GM12878 (cell line): ENCODE measurements at regions not wholly inside any gene's neighbourhood (a gene's known extent, or its start where the extent isn't known, plus 50 kb on each side); places are given as distances from the start of the nearest gene placed in this dataset.

Experiments
- ATAC-seq: fragments of 200-7000 bp; cut with Tn5 transposase; 3 replicates; pipeline ENCODE4 v1.9.1; 2020; ENCODE audit warnings: mild to moderate bottlenecking, moderate library complexity
- BruUV-seq: library from RNA; stranded (reverse); fragments of 400-500 nt; replicated peaks from 2 replicates; lab custom pipeline; 2021; lab: Mats Ljungman, UMichigan
- CTCF ChIA-PET: fragments of 300-600 bp; sonication (Branson Sonifier 250); formaldehyde crosslinking; extraction: SDS; loops from one replicate; lab custom pipeline; 2021; ENCODE audit warnings: inconsistent platforms; lab: Yijun Ruan, JAX
- POLR2A ChIA-PET: fragments of 350-600 bp; formaldehyde crosslinking; extraction: SDS; loops from one replicate; lab custom pipeline; 2021; ENCODE audit warnings: inconsistent platforms; lab: Charles Lee
- RAD21 ChIA-PET: fragments of 300-600 bp; sonication (Branson Sonifier 250); formaldehyde crosslinking; loops from one replicate; lab custom pipeline; 2023; ENCODE audit warnings: antibody characterized with exemption; ENCODE audit not compliant: unreplicated experiment; lab: Charles Lee
- SMC1A ChIA-PET: fragments of 300-600 bp; sonication (Branson Sonifier 250); formaldehyde crosslinking; loops from one replicate; lab custom pipeline; 2023; ENCODE audit not compliant: unreplicated experiment, uncharacterized antibody; lab: Charles Lee
- DNase-seq: peaks from one replicate; pipeline ENCODE4 v3.0.0-alpha.2; 2011; ENCODE audit warnings: low read depth, low spot score
- FAIRE-seq: peaks from 3 replicates; lab custom pipeline; 2011; peaks lifted over from hg19 to GRCh38; lab: Jason Lieb, UNC
- H2AFZ ChIP-seq: 2 replicates; pipeline ENCODE4 v1.6.0; 2011; ENCODE audit warnings: low read depth, low read length, control low read depth; ENCODE audit not compliant: control insufficient read depth
- H3K27ac ChIP-seq: 2 replicates; pipeline ENCODE4 v1.5.1; 2011; ENCODE audit warnings: control low read depth; ENCODE audit not compliant: control insufficient read depth, insufficient read depth
- H3K27me3 ChIP-seq, 2 experiments: replicated peaks in 1 of 2; 2 replicates each; pipeline versions ENCODE4 v1.6.0 to v1.6.1; 2011; ENCODE audit warnings: low read length in 1 of 2; ENCODE audit not compliant: control insufficient read depth in 2 of 2, insufficient read depth in 2 of 2
- H3K36me3 ChIP-seq, 2 experiments: 2 replicates each; pipeline ENCODE4 v1.5.1; 2011; ENCODE audit warnings: low read length in 1 of 2; ENCODE audit not compliant: control insufficient read depth in 2 of 2, insufficient read depth in 2 of 2
- H3K4me1 ChIP-seq: 2 replicates; pipeline ENCODE4 v1.6.1; 2011; ENCODE audit warnings: mild to moderate bottlenecking, low read length, moderate library complexity, mixed read lengths; ENCODE audit not compliant: control insufficient read depth, insufficient read depth
- H3K4me2 ChIP-seq: 2 replicates; pipeline ENCODE4 v1.6.0; 2011; ENCODE audit warnings: control low read depth; ENCODE audit not compliant: control insufficient read depth, insufficient read depth
- H3K4me3 ChIP-seq: fragments of 200-600 bp; sonication (generic); 2 replicates; pipeline ENCODE4 v1.5.1; 2016
- H3K79me2 ChIP-seq: 2 replicates; pipeline ENCODE4 v1.6.0; 2011; ENCODE audit warnings: low read length; ENCODE audit not compliant: control insufficient read depth, insufficient read depth
- H3K9ac ChIP-seq: 2 replicates; pipeline ENCODE4 v1.8.0; 2011; ENCODE audit warnings: low read length, control low read depth, mixed read lengths; ENCODE audit not compliant: control insufficient read depth, insufficient read depth
- H3K9me3 ChIP-seq: replicated peaks from 3 replicates; pipeline ENCODE4 v1.5.1; 2011; ENCODE audit warnings: mild to moderate bottlenecking, low read length; ENCODE audit not compliant: control insufficient read depth, insufficient read depth
- H4K20me1 ChIP-seq: 2 replicates; pipeline ENCODE4 v1.6.0; 2011; ENCODE audit not compliant: control insufficient read depth, insufficient read depth
- ATF7 ChIP-seq: fragments of 450-650 bp; IDR thresholded peaks from 2 replicates; pipeline ENCODE4 v1.6.1; 2016; ENCODE audit warnings: low read depth, mild to moderate bottlenecking
- DPF2 ChIP-seq: fragments of 450-650 bp; IDR thresholded peaks from 2 replicates; pipeline ENCODE4 v1.6.1; 2017; ENCODE audit warnings: mild to moderate bottlenecking
- ESRRA ChIP-seq: IDR thresholded peaks from 2 replicates; pipeline ENCODE4 v1.6.1; 2012; ENCODE audit warnings: mild to moderate bottlenecking, low read length, improper control_type of control experiment
- HCFC1 ChIP-seq: fragments of 150-350 bp; IDR thresholded peaks from 2 replicates; pipeline ENCODE4 v1.6.1; 2014; ENCODE audit warnings: low read length
- IKZF1 ChIP-seq: fragments of 450-650 bp; conservative IDR thresholded peaks from 2 replicates; pipeline ENCODE4 v1.6.1; 2017; ENCODE audit warnings: antibody characterized with exemption, mild to moderate bottlenecking
- MEF2A ChIP-seq: IDR thresholded peaks from 2 replicates; pipeline ENCODE4 v1.6.1; 2011; ENCODE audit warnings: low read depth, mild to moderate bottlenecking, low read length, moderate library complexity; ENCODE audit not compliant: insufficient read depth
- NFIC ChIP-seq: IDR thresholded peaks from 2 replicates; pipeline ENCODE4 v1.6.1; 2012; ENCODE audit warnings: low read depth, mild to moderate bottlenecking, inconsistent platforms, low read length, moderate library complexity
- POU2F2 ChIP-seq: IDR thresholded peaks from 3 replicates; pipeline ENCODE4 v1.6.1; 2011; ENCODE audit warnings: low read depth, mild to moderate bottlenecking, low read length, borderline replicate concordance
- RFX5 ChIP-seq: IDR thresholded peaks from 2 replicates; pipeline ENCODE4 v1.6.1; 2011; ENCODE audit warnings: low read depth, low read length, improper control_type of control experiment
- ZNF217 ChIP-seq: fragments of 450-650 bp; IDR thresholded peaks from 2 replicates; pipeline ENCODE4 v1.6.1; 2017; ENCODE audit warnings: antibody characterized with exemption, mild to moderate bottlenecking
- WGBS: methylation state at CpG from one replicate; pipeline ENCODE4 v1.1.6; 2016; ENCODE audit warnings: low lambda C conversion rate; ENCODE audit not compliant: insufficient replicate concordance, insufficient coverage; ENCODE audit errors: missing lambda C conversion rate; 5-methylcytosine and 5-hydroxymethylcytosine counted together
- in situ Hi-C: fragments of 300-500 bp; cut with MboI; formaldehyde crosslinking; loops from 9 replicates; pipeline ENCODE4 v1.14.3; 2018; ENCODE audit warnings: mixed read lengths
- intact Hi-C: fragments of 100-400 bp; cut with micrococcal nuclease; formaldehyde crosslinking; loops from one replicate; pipeline ENCODE4 v1.14.2; 2022; ENCODE audit not compliant: unreplicated experiment
- TF ChIP-seq, protein P1 (sequence below): fragments of 450-650 bp; IDR thresholded peaks from 2 replicates; pipeline ENCODE4 v1.6.1; 2018; ENCODE audit warnings: borderline replicate concordance, mild to moderate bottlenecking; ENCODE audit not compliant: partially characterized antibody
- TF ChIP-seq, protein P2 (sequence below): fragments of 450-650 bp; formaldehyde crosslinking; IDR thresholded peaks from 2 replicates; pipeline ENCODE4 v1.5.0; 2022; ENCODE audit warnings: mild to moderate bottlenecking, missing genetic modification characterization
- TF ChIP-seq, protein P3 (sequence below): IDR thresholded peaks from 2 replicates; pipeline ENCODE4 v1.6.1; 2012; ENCODE audit warnings: low read length, inconsistent platforms
- TF ChIP-seq, protein P4 (sequence below): fragments of 450-650 bp; formaldehyde crosslinking; IDR thresholded peaks from 2 replicates; pipeline ENCODE4 v1.4.0; 2022; ENCODE audit warnings: mild to moderate bottlenecking, moderate library complexity

DNA sequence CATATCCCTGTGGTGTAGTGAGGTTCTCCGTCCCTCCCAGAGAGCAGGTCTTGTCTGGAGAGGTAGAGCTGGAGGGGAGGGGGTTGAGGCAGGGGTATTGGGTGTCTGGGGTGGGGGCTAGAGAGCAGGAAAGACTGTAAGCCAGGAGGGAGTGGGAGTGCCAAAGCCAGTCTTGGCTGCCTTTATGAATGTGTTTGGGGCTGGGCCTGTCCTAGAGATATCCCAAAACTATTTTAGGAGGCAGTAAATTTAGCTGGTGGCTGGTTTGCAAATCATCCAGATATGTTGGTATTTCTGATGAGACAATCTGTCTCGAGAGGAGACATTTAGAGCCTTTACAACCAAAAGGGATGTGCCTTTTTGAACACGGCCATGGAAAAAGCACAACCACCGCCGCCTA is 166.6 kb downstream of the TLE3 start (continued):
- TF ChIP-seq, protein P1, sequence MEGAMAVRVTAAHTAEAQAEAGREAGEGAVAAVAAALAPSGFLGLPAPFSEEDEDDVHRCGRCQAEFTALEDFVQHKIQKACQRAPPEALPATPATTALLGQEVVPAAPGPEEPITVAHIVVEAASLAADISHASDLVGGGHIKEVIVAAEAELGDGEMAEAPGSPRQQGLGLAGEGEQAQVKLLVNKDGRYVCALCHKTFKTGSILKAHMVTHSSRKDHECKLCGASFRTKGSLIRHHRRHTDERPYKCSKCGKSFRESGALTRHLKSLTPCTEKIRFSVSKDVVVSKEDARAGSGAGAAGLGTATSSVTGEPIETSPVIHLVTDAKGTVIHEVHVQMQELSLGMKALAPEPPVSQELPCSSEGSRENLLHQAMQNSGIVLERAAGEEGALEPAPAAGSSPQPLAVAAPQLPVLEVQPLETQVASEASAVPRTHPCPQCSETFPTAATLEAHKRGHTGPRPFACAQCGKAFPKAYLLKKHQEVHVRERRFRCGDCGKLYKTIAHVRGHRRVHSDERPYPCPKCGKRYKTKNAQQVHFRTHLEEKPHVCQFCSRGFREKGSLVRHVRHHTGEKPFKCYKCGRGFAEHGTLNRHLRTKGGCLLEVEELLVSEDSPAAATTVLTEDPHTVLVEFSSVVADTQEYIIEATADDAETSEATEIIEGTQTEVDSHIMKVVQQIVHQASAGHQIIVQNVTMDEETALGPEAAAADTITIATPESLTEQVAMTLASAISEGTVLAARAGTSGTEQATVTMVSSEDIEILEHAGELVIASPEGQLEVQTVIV = no peak

DNA sequence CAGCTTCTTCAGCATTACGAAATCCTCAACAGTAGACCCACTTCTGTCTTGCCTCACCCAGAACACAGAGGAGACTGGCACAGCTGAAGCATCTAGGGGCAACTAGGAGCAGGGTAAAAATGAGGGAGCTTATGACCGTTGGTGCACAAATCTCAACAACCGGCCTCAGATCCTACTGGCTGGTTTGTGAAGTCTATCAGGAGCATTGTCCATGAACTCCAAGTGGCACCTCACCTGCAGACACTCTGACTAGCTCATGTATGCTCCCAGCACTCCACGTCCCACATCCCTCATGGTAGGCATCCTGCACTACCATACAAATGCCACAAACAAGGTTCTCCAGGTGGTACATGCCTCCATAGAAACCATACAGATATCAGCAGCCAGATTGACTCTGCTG is 163.1 kb downstream of the TLE3 start:
- Histone ChIP-seq H3K4me1 (no peaks in the 10 kb centered on the region), H3K9ac (no peak overlapping the region), H4K20me1 (no peaks in the 10 kb centered on the region), H3K27me3 (peaks cover 0 to 8% of the 10 kb centered on the region in 2 experiments; a peak in 2 of 4 replicates), H3K9me3 (peaks cover 2% of the 10 kb centered on the region; the same call in 2 of the 3 replicates), H3K4me3 (no peak overlapping the region), H3K79me2 (no peaks in the 10 kb centered on the region), H2AFZ (no peak overlapping the region), H3K36me3 (no peaks in the 10 kb centered on the region), H3K4me2 (no peak overlapping the region), H3K27ac (no peak overlapping the region)
- in situ Hi-C loops (no loop called here), intact Hi-C loops (no loop called here)
- DNase-seq (no peak), ATAC-seq (no peak), FAIRE-seq (no peak)
- ChIA-PET RAD21 (no interaction called here), SMC1A (interaction anchor here (0.9 kb wide), 1 partner anchor 318 kb away, joined by 5 read pairs; no protein-coding TSS in a partner anchor), CTCF (no interaction called here), POLR2A (no interaction called here)
- WGBS = 4% methylated on average over 4 of the region's 4 CpGs
- BruUV-seq = no TSS peak
- TF ChIP-seq MEF2A (no peak), ESRRA (no peak), NFIC (no peak), RFX5 (no peak), ATF7 (no peak), IKZF1 (no peak), ZNF217 (no peak), DPF2 (no peak), POU2F2 (no peak), HCFC1 (no peak)
- TF ChIP-seq, protein P2, sequence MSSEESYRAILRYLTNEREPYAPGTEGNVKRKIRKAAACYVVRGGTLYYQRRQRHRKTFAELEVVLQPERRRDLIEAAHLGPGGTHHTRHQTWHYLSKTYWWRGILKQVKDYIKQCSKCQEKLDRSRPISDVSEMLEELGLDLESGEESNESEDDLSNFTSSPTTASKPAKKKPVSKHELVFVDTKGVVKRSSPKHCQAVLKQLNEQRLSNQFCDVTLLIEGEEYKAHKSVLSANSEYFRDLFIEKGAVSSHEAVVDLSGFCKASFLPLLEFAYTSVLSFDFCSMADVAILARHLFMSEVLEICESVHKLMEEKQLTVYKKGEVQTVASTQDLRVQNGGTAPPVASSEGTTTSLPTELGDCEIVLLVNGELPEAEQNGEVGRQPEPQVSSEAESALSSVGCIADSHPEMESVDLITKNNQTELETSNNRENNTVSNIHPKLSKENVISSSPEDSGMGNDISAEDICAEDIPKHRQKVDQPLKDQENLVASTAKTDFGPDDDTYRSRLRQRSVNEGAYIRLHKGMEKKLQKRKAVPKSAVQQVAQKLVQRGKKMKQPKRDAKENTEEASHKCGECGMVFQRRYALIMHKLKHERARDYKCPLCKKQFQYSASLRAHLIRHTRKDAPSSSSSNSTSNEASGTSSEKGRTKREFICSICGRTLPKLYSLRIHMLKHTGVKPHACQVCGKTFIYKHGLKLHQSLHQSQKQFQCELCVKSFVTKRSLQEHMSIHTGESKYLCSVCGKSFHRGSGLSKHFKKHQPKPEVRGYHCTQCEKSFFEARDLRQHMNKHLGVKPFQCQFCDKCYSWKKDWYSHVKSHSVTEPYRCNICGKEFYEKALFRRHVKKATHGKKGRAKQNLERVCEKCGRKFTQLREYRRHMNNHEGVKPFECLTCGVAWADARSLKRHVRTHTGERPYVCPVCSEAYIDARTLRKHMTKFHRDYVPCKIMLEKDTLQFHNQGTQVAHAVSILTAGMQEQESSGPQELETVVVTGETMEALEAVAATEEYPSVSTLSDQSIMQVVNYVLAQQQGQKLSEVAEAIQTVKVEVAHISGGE (CRISPR knock-in tag) = no peak
- TF ChIP-seq, protein P3, sequence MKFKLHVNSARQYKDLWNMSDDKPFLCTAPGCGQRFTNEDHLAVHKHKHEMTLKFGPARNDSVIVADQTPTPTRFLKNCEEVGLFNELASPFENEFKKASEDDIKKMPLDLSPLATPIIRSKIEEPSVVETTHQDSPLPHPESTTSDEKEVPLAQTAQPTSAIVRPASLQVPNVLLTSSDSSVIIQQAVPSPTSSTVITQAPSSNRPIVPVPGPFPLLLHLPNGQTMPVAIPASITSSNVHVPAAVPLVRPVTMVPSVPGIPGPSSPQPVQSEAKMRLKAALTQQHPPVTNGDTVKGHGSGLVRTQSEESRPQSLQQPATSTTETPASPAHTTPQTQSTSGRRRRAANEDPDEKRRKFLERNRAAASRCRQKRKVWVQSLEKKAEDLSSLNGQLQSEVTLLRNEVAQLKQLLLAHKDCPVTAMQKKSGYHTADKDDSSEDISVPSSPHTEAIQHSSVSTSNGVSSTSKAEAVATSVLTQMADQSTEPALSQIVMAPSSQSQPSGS = no peak
- TF ChIP-seq, protein P4, sequence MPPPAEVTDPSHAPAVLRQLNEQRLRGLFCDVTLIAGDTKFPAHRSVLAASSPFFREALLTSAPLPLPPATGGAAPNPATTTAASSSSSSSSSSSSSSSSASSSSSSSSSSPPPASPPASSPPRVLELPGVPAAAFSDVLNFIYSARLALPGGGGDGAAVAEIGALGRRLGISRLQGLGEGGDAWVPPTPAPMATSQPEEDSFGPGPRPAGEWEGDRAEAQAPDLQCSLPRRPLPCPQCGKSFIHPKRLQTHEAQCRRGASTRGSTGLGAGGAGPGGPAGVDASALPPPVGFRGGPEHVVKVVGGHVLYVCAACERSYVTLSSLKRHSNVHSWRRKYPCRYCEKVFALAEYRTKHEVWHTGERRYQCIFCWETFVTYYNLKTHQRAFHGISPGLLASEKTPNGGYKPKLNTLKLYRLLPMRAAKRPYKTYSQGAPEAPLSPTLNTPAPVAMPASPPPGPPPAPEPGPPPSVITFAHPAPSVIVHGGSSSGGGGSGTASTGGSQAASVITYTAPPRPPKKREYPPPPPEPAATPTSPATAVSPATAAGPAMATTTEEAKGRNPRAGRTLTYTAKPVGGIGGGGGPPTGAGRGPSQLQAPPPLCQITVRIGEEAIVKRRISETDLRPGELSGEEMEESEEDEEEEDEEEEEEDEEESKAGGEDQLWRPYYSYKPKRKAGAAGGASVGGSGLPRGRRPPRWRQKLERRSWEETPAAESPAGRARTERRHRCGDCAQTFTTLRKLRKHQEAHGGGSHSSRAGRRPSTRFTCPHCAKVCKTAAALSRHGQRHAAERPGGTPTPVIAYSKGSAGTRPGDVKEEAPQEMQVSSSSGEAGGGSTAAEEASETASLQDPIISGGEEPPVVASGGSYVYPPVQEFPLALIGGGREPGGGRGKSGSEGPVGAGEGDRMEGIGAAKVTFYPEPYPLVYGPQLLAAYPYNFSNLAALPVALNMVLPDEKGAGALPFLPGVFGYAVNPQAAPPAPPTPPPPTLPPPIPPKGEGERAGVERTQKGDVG = no peak
